HG02571 (cell line): ENCODE measurements at regions not wholly inside any gene's neighbourhood (a gene's known extent, or its start where the extent isn't known, plus 50 kb on each side); places are given as distances from the start of the nearest gene placed in this dataset.
A peak's percentile ranks its signal among the peaks of the same experiment; 100 is the strongest.
"Not testable (repeated sequence)": the region's sequence is repeated elsewhere in the genome, so short reads cannot be mapped to it uniquely, and the experiment has no call there.

ENCODE experiments used
- ATAC-seq: cut with Tn5 transposase; IDR thresholded peaks from one replicate; pipeline ENCODE4 v1.9.1; 2021; ENCODE audit warnings: mild to moderate bottlenecking, moderate library complexity; ENCODE audit not compliant: unreplicated experiment

- ATAC-seq = no peak
Measured at GRCh38 chr13:75968103-75968838, 332.1 kb downstream of the LMO7 start.

- no peak for ATAC-seq
Measured at GRCh38 chr13:75963302-75963701, 327.2 kb downstream of the LMO7 start.

- ATAC-seq = no peak
Measured at GRCh38 chr13:75961911-75962310, 325.8 kb downstream of the LMO7 start.

- ATAC-seq = peak; percentile 93
Measured at GRCh38 chr13:75960538-75960994, 324.4 kb downstream of the LMO7 start.

- ATAC-seq = peak; percentile 5
Measured at GRCh38 chr13:75959861-75960481, 323.8 kb downstream of the LMO7 start.

- ATAC-seq = not testable (repeated sequence)
Measured at GRCh38 chr13:75953589-75953988, 317.5 kb downstream of the LMO7 start.

GRCh38 chr13:75947448-75947847, 311.3 kb downstream of the LMO7 start:
- no peak for ATAC-seq

GRCh38 chr13:75946536-75947284, 310.6 kb downstream of the LMO7 start:
- ATAC-seq = no peak

- ATAC-seq = no peak
Measured at GRCh38 chr13:75945841-75946482, 309.8 kb downstream of the LMO7 start.

- no peak for ATAC-seq
Measured at GRCh38 chr13:75938811-75939560, 302.9 kb downstream of the LMO7 start.

- no peak for ATAC-seq
Measured at GRCh38 chr13:75936791-75937190, 300.7 kb downstream of the LMO7 start.

- no peak for ATAC-seq
Measured at GRCh38 chr13:75935805-75936204, 299.7 kb downstream of the LMO7 start.

GRCh38 chr13:75934889-75935288, 298.8 kb downstream of the LMO7 start:
- no peak for ATAC-seq

- ATAC-seq = no peak
Measured at GRCh38 chr13:75932636-75933035, 296.5 kb downstream of the LMO7 start.

- no peak for ATAC-seq
Measured at GRCh38 chr13:75931116-75931515, 295.0 kb downstream of the LMO7 start.

- no peak for ATAC-seq
Measured at GRCh38 chr13:75929076-75929475, 292.9 kb downstream of the LMO7 start.

GRCh38 chr13:75927183-75927669, 291.1 kb downstream of the LMO7 start:
- no peak for ATAC-seq

- no peak for ATAC-seq
Measured at GRCh38 chr13:75920536-75920935, 284.4 kb downstream of the LMO7 start.

GRCh38 chr13:75919660-75920199, 283.6 kb downstream of the LMO7 start:
- ATAC-seq = no peak

- no peak for ATAC-seq
Measured at GRCh38 chr13:75915066-75915465, 278.9 kb downstream of the LMO7 start.
